PC-3 (cell line): ENCODE measurements at regions not wholly inside any gene's neighbourhood (a gene's known extent, or its start where the extent isn't known, plus 50 kb on each side); places are given as distances from the start of the nearest gene placed in this dataset.

ENCODE experiments used
- ATAC-seq: fragments of 200-7000 bp; cut with Tn5 transposase; 2 replicates; pipeline ENCODE4 v1.9.1; 2020; ENCODE audit warnings: mild to moderate bottlenecking, moderate library complexity
- BruUV-seq: library from RNA; stranded (reverse); fragments of 400-500 nt; replicated peaks from 2 replicates; lab custom pipeline; 2021; lab: Mats Ljungman, UMichigan
- CTCF ChIA-PET: fragments of 300-600 bp; sonication (Branson Sonifier 250); formaldehyde crosslinking; loops from one replicate; lab custom pipeline; 2022; ENCODE audit warnings: antibody characterized with exemption; lab: Charles Lee
- POLR2A ChIA-PET: fragments of 300-600 bp; sonication (Branson Sonifier 250); formaldehyde crosslinking; loops from one replicate; lab custom pipeline; 2022; ENCODE audit warnings: antibody characterized with exemption; ENCODE audit not compliant: unreplicated experiment; lab: Charles Lee
- DNase-seq: peaks from one replicate; pipeline ENCODE4 v3.0.0-alpha.2; 2015
- H2AFZ ChIP-seq: fragments of 300-600 bp; sonication (generic); 2 replicates; pipeline ENCODE4 v1.6.0; 2016; ENCODE audit warnings: antibody characterized with exemption, low read length
- H3F3A ChIP-seq: fragments of 300-600 bp; sonication (generic); one replicate; pipeline ENCODE4 v1.6.0; 2017; ENCODE audit warnings: antibody characterized with exemption, low read length, control low read depth, mild to moderate bottlenecking; ENCODE audit not compliant: unreplicated experiment
- H3K27ac ChIP-seq: fragments of 300-600 bp; sonication (generic); 2 replicates; pipeline ENCODE4 v1.5.1; 2016; ENCODE audit warnings: mild to moderate bottlenecking, low read length
- H3K27me3 ChIP-seq: fragments of 300-600 bp; sonication (generic); 2 replicates; pipeline ENCODE4 v1.6.1; 2016; ENCODE audit warnings: low read length, mixed read lengths
- H3K36me3 ChIP-seq: fragments of 300-600 bp; sonication (generic); 2 replicates; pipeline ENCODE4 v1.6.1; 2016; ENCODE audit warnings: low read depth, mixed run types, low read length, mixed read lengths
- H3K4me1 ChIP-seq: fragments of 300-600 bp; sonication (generic); 2 replicates; pipeline ENCODE4 v1.5.1; 2016; ENCODE audit warnings: low read length; ENCODE audit not compliant: insufficient read depth
- H3K4me2 ChIP-seq: fragments of 300-600 bp; sonication (generic); 2 replicates; pipeline ENCODE4 v1.6.0; 2016; ENCODE audit warnings: low read length
- H3K4me3 ChIP-seq: fragments of 300-600 bp; sonication (generic); 2 replicates; pipeline ENCODE4 v1.5.1; 2016; ENCODE audit warnings: mild to moderate bottlenecking, low read length, mixed read lengths
- H3K79me2 ChIP-seq: fragments of 300-600 bp; sonication (generic); 2 replicates; pipeline ENCODE4 v1.6.1; 2017; ENCODE audit warnings: low read length, mixed read lengths
- H3K9ac ChIP-seq: fragments of 300-600 bp; sonication (generic); 2 replicates; pipeline ENCODE4 v1.6.0; 2016; ENCODE audit warnings: mild to moderate bottlenecking, low read length
- H3K9me2 ChIP-seq: fragments of 300-600 bp; sonication (generic); replicated peaks from 2 replicates; pipeline ENCODE4 v1.6.1; 2016; ENCODE audit warnings: mixed run types, low read length, mixed read lengths
- H3K9me3 ChIP-seq: fragments of 300-600 bp; sonication (generic); 2 replicates; pipeline ENCODE4 v1.6.1; 2016; ENCODE audit warnings: low read length, mixed read lengths
- H4K20me1 ChIP-seq: fragments of 300-600 bp; sonication (generic); 2 replicates; pipeline ENCODE4 v1.6.1; 2016; ENCODE audit warnings: low read length, mixed read lengths
- CTCF ChIP-seq: fragments of 300-600 bp; sonication (generic); conservative IDR thresholded peaks from 2 replicates; pipeline ENCODE4 v1.5.1; 2017; ENCODE audit warnings: antibody characterized with exemption, low read depth, mild to moderate bottlenecking, low read length
- EZH2 ChIP-seq: fragments of 300-600 bp; sonication (generic); IDR thresholded peaks from one replicate; pipeline ENCODE4 v1.6.1; 2017; ENCODE audit warnings: antibody characterized with exemption, mild to moderate bottlenecking, low read length; ENCODE audit not compliant: unreplicated experiment
- EZH2phosphoT487 ChIP-seq: fragments of 300-600 bp; sonication (generic); IDR thresholded peaks from 2 replicates; pipeline ENCODE4 v1.6.1; 2018; ENCODE audit warnings: mild to moderate bottlenecking, antibody characterized with exemption, low read length, borderline replicate concordance
- intact Hi-C: fragments of 100-400 bp; cut with micrococcal nuclease; formaldehyde crosslinking; loops from 2 replicates; pipeline ENCODE4 v1.9.0; 2023

- H3F3A ChIP-seq = no peaks in the 10 kb centered on the region
- no peak overlapping the region for H3K4me2 ChIP-seq
- H3K4me3 ChIP-seq = no peak overlapping the region
- H3K27me3 ChIP-seq = peaks cover 53% of the 10 kb centered on the region
- no peak for DNase-seq
- no peak overlapping the region for H3K9ac ChIP-seq
- TF ChIP-seq EZH2phosphoT487 (no peak), CTCF (no peak), EZH2 (no peak)
- no TSS peak for BruUV-seq
- ATAC-seq = no peak
- H3K79me2 ChIP-seq = no peaks in the 10 kb centered on the region
- H2AFZ ChIP-seq = no peak overlapping the region
- ChIA-PET CTCF (no interaction called here), POLR2A (interaction anchor here (0.6 kb wide), 1 partner anchor 24 kb away, joined by 8 read pairs; no protein-coding TSS in a partner anchor)
- no peaks in the 10 kb centered on the region for H3K9me3 ChIP-seq
- H3K27ac ChIP-seq = no peak overlapping the region
- no peaks in the 10 kb centered on the region for H3K36me3 ChIP-seq
- no peaks in the 10 kb centered on the region for H3K9me2 ChIP-seq
- H4K20me1 ChIP-seq = no peaks in the 10 kb centered on the region
- intact Hi-C loops = no loop called here
- H3K4me1 ChIP-seq = no peaks in the 10 kb centered on the region
Observed at GRCh38 chr21:32934829-32935228, 90.9 kb upstream of the OLIG2 start.

- ATAC-seq (peak; percentile 80; the same call in 1 of the 2 replicates), DNase-seq (peak; percentile 69)
- Histone ChIP-seq H3K9me3 (no peaks in the 10 kb centered on the region), H3K27me3 (peaks cover 68% of the 10 kb centered on the region), H3K4me2 (0 out of 2 replicates have a peak overlapping the region, but pooled peaks have one; percentile 16), H3K36me3 (no peaks in the 10 kb centered on the region), H3K4me1 (no peaks in the 10 kb centered on the region), H3F3A (no peaks in the 10 kb centered on the region), H2AFZ (no peak overlapping the region), H3K9ac (no peak overlapping the region), H3K27ac (no peak overlapping the region), H3K79me2 (no peaks in the 10 kb centered on the region), H4K20me1 (no peaks in the 10 kb centered on the region), H3K9me2 (no peaks in the 10 kb centered on the region), H3K4me3 (no peak overlapping the region)
- BruUV-seq = no TSS peak
- intact Hi-C loops = loop anchor here (1.0 to 10.0 kb wide), 3 partner anchors 184 to 507 kb away; no protein-coding TSS in a partner anchor
- ChIA-PET CTCF (interaction anchor here (0.5 to 1.4 kb wide), 14 partner anchors 9 to 420 kb away, joined by 3 to 15 read pairs (median 4); no protein-coding TSS in a partner anchor), POLR2A (no interaction called here)
- TF ChIP-seq EZH2phosphoT487 (no peak), CTCF (peak; percentile 90), EZH2 (no peak)
Observed at GRCh38 chr21:32940079-32941014, 85.4 kb upstream of the OLIG2 start.
